Thyroid gland (tissue), 4 donors: ENCODE measurements at regions not wholly inside any gene's neighbourhood (a gene's known extent, or its start where the extent isn't known, plus 50 kb on each side); places are given as distances from the start of the nearest gene placed in this dataset.

Source experiments
- DNase-seq, 2 donors: peaks; one replicate each; pipeline ENCODE4 v3.0.0-alpha.2; 2019
- H3K27ac ChIP-seq, 3 donors: fragments of 200-600 bp; sonication (generic); 1 replicate in 2 of 3; 2 replicates in 1 of 3; pipeline ENCODE4 v1.5.1; 2016 to 2019; ENCODE audit warnings: mild to moderate bottlenecking in 1 of 3, moderate library complexity in 1 of 3
- H3K27me3 ChIP-seq: fragments of 200-600 bp; sonication (generic); one replicate; pipeline ENCODE4 v1.5.1; 2019
- H3K36me3 ChIP-seq, 2 donors: fragments of 200-600 bp; sonication (generic); one replicate each; pipeline ENCODE4 v1.5.1; 2016 to 2019
- H3K4me1 ChIP-seq, 2 donors: fragments of 200-600 bp; sonication (generic); one replicate each; pipeline ENCODE4 v1.5.1; 2017 to 2019
- H3K4me3 ChIP-seq, 3 donors: fragments of 200-600 bp; sonication (generic); replicated peaks in 1 of 3; 1 replicate in 2 of 3; 2 replicates in 1 of 3; pipeline ENCODE4 v1.5.1; 2016; ENCODE audit warnings: mild to moderate bottlenecking in 1 of 3
- H3K9me3 ChIP-seq: fragments of 200-600 bp; sonication (generic); one replicate; pipeline ENCODE4 v1.5.1; 2017
- POLR2A ChIP-seq, 2 donors: fragments of 450-650 bp; IDR thresholded peaks; one replicate each; pipeline ENCODE4 v1.6.1; 2017; ENCODE audit warnings: antibody characterized with exemption in 2 of 2, mild to moderate bottlenecking in 2 of 2, moderate library complexity in 1 of 2
- WGBS, 2 donors: methylation state at CpG; one replicate each; pipeline ENCODE4 v1.1.5; 2017; 5-methylcytosine and 5-hydroxymethylcytosine counted together
- intact Hi-C: fragments of 100-400 bp; cut with DNase I; formaldehyde crosslinking; loops from one replicate; pipeline ENCODE4 v1.15.1; 2023
- TF ChIP-seq, protein P1 (sequence below), 6 experiments: fragments of 200-600 bp in 3 of 6; fragments of 450-650 bp in 3 of 6; sonication (generic) in 3 of 6; IDR thresholded peaks; one replicate each; pipeline ENCODE4 v1.5.1; 2016 to 2019; ENCODE audit warnings: antibody characterized with exemption in 6 of 6, mild to moderate bottlenecking in 2 of 6, inconsistent platforms in 1 of 6, moderate library complexity in 1 of 6

DNA sequence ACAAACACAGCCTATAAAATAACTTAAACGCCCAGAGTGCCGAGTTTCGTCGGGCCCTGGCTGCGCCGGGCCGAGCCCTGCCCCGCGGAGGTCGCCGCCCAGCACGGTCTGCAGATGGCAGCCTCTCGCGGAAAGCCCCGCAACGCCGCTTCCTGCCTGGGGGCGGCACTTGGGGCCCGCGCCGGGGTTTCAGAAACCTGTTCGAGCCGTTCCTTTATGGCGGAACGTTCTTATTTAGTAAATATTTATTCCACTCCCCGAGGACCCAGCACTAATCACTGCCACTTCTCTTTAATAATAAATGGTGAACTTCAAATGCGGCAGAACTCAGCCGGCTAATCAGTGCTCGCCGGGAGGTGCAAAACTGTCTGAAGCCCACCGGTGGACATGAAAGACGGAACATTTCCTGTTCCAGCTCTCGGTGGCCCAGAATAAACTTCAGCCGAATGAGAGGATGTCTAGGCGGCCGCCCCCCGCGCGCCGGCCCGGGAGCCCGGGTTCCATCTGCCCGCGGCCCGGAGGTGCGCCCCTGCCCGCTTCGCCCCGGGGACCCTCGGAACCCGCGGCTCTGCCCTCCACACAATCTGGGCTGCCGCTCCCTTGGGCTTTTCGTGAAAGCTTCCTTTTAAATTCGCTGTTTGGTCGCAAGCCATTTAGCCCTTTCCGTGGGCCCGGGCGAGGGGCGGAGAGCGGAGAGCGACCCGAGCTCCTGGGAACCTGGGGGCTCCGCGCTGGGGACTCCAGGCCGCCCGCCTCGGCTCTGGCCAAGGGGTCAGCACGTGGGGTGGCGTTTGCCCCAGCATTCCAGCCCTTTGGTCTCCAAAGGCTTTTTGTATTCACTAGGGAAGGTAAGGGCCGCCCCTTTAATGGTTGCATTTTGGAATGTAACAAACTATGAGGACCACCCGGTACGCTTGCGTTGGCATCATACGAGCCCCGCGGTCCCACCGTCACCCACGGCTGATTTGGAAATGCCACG, 110.8 kb upstream of the ATP11B start:
- no peak for TF ChIP-seq POLR2A (IDR thresholded peaks at IDR 0.05)
- TF ChIP-seq, protein P1, sequence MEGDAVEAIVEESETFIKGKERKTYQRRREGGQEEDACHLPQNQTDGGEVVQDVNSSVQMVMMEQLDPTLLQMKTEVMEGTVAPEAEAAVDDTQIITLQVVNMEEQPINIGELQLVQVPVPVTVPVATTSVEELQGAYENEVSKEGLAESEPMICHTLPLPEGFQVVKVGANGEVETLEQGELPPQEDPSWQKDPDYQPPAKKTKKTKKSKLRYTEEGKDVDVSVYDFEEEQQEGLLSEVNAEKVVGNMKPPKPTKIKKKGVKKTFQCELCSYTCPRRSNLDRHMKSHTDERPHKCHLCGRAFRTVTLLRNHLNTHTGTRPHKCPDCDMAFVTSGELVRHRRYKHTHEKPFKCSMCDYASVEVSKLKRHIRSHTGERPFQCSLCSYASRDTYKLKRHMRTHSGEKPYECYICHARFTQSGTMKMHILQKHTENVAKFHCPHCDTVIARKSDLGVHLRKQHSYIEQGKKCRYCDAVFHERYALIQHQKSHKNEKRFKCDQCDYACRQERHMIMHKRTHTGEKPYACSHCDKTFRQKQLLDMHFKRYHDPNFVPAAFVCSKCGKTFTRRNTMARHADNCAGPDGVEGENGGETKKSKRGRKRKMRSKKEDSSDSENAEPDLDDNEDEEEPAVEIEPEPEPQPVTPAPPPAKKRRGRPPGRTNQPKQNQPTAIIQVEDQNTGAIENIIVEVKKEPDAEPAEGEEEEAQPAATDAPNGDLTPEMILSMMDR (IDR thresholded peaks at IDR 0.05), result peak in 1 of 6 experiments; percentile 30
- WGBS, 2 donors, result 2% methylated on average over 41 to 47 of the region's 80 CpGs
- Histone ChIP-seq H3K36me3 (no peaks in the 10 kb centered on the region), H3K4me3 (peak overlapping the region; percentile 6 to 42 (median 38)), H3K9me3 (no peaks in the 10 kb centered on the region), H3K27me3 (no peaks in the 10 kb centered on the region), H3K27ac (no peak overlapping the region), H3K4me1 (peaks cover 0 to 15% of the 10 kb centered on the region in 2 donors)
- intact Hi-C loops, result loop anchor here (10.0 kb wide), 1 partner anchor 968 kb away; the partner anchor contains the start of gene SOX2
- peak; percentile 31 to 39 for DNase-seq

- Histone ChIP-seq H3K9me3 (no peaks in the 10 kb centered on the region), H3K36me3 (no peaks in the 10 kb centered on the region), H3K4me3 (no peak overlapping the region), H3K4me1 (peaks cover 0 to 15% of the 10 kb centered on the region in 2 donors), H3K27me3 (no peaks in the 10 kb centered on the region), H3K27ac (no peak overlapping the region)
- peak; percentile 59 to 60 for DNase-seq
- TF ChIP-seq POLR2A (IDR thresholded peaks at IDR 0.05), result no peak
- TF ChIP-seq, protein P1 (IDR thresholded peaks at IDR 0.05), result peak; percentile 74 to 88 (median 82)
- 4% methylated on average over 5 of the region's 5 CpGs for WGBS, 2 donors
- intact Hi-C loops, result loop anchor here (10.0 kb wide), 1 partner anchor 969 kb away; the partner anchor contains the start of gene SOX2
These were observed 109.9 kb upstream of the ATP11B start for GRCh38 chr3:182683453-182683852.

DNA sequence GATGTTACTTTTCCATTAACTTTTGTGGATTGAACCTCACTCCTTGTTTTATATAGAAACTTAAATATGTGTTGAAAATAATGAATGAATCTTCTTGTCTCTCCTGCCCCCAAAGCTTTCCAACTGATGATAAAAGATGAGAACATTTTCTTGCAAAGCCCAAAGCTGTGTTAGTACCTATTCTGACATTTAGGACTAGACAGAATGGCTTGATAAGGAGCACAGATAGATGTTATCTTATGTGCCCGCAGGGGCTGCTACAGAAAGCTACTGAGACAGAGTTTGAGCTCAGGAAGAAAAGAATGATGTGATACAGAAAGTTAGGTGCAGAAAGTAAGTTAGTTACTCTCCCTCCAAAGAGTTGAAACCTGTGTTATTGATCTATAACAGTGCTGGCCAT, 109.4 kb upstream of the ATP11B start:
- Histone ChIP-seq H3K27me3 (no peaks in the 10 kb centered on the region), H3K4me3 (no peak overlapping the region), H3K27ac (no peak overlapping the region), H3K9me3 (no peaks in the 10 kb centered on the region), H3K4me1 (peaks cover 0 to 15% of the 10 kb centered on the region in 2 donors), H3K36me3 (no peaks in the 10 kb centered on the region)
- DNase-seq, result no peak
- WGBS, 2 donors, result 3 to 4% methylated on average over 1 of the region's 1 CpG
- TF ChIP-seq, protein P1 (IDR thresholded peaks at IDR 0.05), result no peak
- TF ChIP-seq POLR2A (IDR thresholded peaks at IDR 0.05), result no peak
- intact Hi-C loops, result loop anchor here (10.0 kb wide), 1 partner anchor 969 kb away; the partner anchor contains the start of gene SOX2

DNA sequence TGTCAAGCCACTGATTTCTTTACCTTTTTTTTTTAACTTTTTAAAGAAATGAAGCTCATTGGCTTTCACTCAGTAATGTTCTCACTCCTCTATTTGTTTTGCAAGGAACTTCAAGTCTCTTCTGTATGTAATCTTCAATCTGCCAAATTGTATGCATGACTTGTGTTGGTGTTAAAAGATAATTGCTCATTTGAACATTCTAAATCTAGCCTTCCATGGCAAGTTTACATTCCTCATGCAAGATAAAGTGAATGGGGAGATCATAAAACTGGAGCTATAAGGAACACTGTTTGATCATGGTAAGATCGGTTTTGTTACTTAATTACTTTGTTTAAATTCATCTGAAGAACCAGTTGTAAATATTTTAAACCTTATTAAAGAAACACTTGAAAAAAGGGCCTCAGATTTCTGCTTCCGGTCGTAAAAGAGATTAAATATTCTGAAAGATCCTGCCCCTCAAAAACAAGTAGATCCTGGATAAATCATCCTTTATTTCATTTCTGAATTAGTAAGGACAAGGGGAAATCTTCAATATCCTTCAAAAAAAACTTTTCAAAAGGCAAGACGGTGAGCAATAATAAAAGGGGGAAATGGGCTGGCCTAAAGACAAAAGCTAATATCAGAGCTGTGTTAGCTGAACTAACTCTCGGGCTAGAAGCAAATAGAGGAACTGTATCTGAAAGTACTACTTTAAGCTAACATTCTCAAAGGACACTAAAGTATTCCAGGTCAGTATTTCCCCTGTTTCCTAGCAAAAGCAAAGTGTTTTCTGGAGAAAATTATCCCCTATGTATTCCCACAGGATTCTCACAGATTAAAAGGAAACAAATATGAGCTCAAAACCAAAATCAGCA, 107.0 kb upstream of the ATP11B start:
- Histone ChIP-seq H3K9me3 (no peaks in the 10 kb centered on the region), H3K27me3 (no peaks in the 10 kb centered on the region), H3K4me3 (no peak overlapping the region), H3K27ac (no peak overlapping the region), H3K4me1 (peaks cover 0 to 15% of the 10 kb centered on the region in 2 donors), H3K36me3 (no peaks in the 10 kb centered on the region)
- 71 to 75% methylated on average over 5 of the region's 5 CpGs for WGBS, 2 donors
- TF ChIP-seq POLR2A (IDR thresholded peaks at IDR 0.05), result no peak
- TF ChIP-seq, protein P1 (IDR thresholded peaks at IDR 0.05), result no peak
- DNase-seq, result no peak
- intact Hi-C loops, result loop anchor here (10.0 kb wide), 1 partner anchor 971 kb away; the partner anchor contains the start of gene SOX2
